ENCODE measurements at regions not wholly inside any gene's neighbourhood (a gene's known extent, or its start where the extent isn't known, plus 50 kb on each side); places are given as distances from the start of the nearest gene placed in this dataset.

GRCh38 chr1:81052162-81052561 lies 748.6 kb upstream of the ADGRL2 start:
- no peak for TF ChIP-seq CTCF (IDR thresholded peaks at IDR 0.05; ENCODE audit: low read length)
- no peak for TF ChIP-seq EZH2 (optimal IDR thresholded peaks at IDR 0.05; ENCODE audit: low read depth, low read length)

All from MM.1S (cell line).